ENCODE measurements at regions not wholly inside any gene's neighbourhood (a gene's known extent, or its start where the extent isn't known, plus 50 kb on each side); places are given as distances from the start of the nearest gene placed in this dataset.

GRCh38 chr2:78865667-78866066 is 159.8 kb upstream of the REG3G start:
- no peak for DNase-seq

GRCh38 chr2:78870343-78870967 is 155.0 kb upstream of the REG3G start:
- DNase-seq: peak; percentile 8 to 51

GRCh38 chr2:78873526-78873925 is 152.0 kb upstream of the REG3G start:
- DNase-seq: no peak

GRCh38 chr2:78876316-78876688 is 149.2 kb upstream of the REG3G start:
- no peak for DNase-seq

GRCh38 chr2:78887446-78887845 is 138.1 kb upstream of the REG3G start:
- DNase-seq: no peak

- no peak for DNase-seq
These were observed 134.6 kb upstream of the REG3G start for GRCh38 chr2:78890935-78891334.

- no peak for DNase-seq
These were observed 133.2 kb upstream of the REG3G start for GRCh38 chr2:78892295-78892694.

- no peak for DNase-seq
These were observed 130.5 kb upstream of the REG3G start for GRCh38 chr2:78895022-78895421.

- DNase-seq: no peak
These were observed 129.0 kb upstream of the REG3G start for GRCh38 chr2:78896536-78896935.

- no peak for DNase-seq
These were observed 118.4 kb upstream of the REG3G start for GRCh38 chr2:78907089-78907488.

- DNase-seq: no peak
These were observed 116.5 kb upstream of the REG3G start for GRCh38 chr2:78908973-78909372.

GRCh38 chr2:78910376-78910775 is 115.1 kb upstream of the REG3G start:
- no peak for DNase-seq

GRCh38 chr2:78913257-78913656 is 112.2 kb upstream of the REG3G start:
- no peak for DNase-seq

- DNase-seq: no peak
These were observed 100.2 kb upstream of the REG3G start for GRCh38 chr2:78925258-78925657.

GRCh38 chr2:78928502-78928901 is 97.0 kb upstream of the REG3G start:
- no peak for DNase-seq

- no peak for DNase-seq
These were observed 84.5 kb upstream of the REG3G start for GRCh38 chr2:78940998-78941397.

- no peak for DNase-seq
These were observed 83.8 kb upstream of the REG3G start for GRCh38 chr2:78941751-78942150.

GRCh38 chr2:78963881-78964280 is 61.6 kb upstream of the REG3G start:
- no peak for DNase-seq

- no peak for DNase-seq
These were observed 58.2 kb upstream of the REG3G start for GRCh38 chr2:78967294-78967693.

GRCh38 chr2:78973630-78974029 is 51.9 kb upstream of the REG3G start:
- DNase-seq: no peak
